ENCODE measurements at regions not wholly inside any gene's neighbourhood (a gene's known extent, or its start where the extent isn't known, plus 50 kb on each side); places are given as distances from the start of the nearest gene placed in this dataset.

GRCh38 chr2:235291461-235291860 lies 202.4 kb upstream of the AGAP1 start:
- Histone ChIP-seq H3K4me1 (ENCODE audit: insufficient read depth) (no peaks in the 10 kb centered on the region), H3K79me2 (no peaks in the 10 kb centered on the region), H2AFZ (no peak overlapping the region), H3K9me2 (replicated peaks; ENCODE audit: insufficient read depth) (no peaks in the 10 kb centered on the region), H3K4me3 (no peak overlapping the region), H3K4me2 (no peak overlapping the region), H4K20me1 (ENCODE audit: insufficient read depth, poor library complexity, severe bottlenecking) (no peaks in the 10 kb centered on the region), H3K27ac (no peak overlapping the region), H3K36me3 (replicated peaks; ENCODE audit: insufficient read depth, low read depth) (no peaks in the 10 kb centered on the region), H3K9me3 (ENCODE audit: low read depth) (no peaks in the 10 kb centered on the region), H3K27me3 (no peaks in the 10 kb centered on the region)
- TF ChIP-seq EZH2phosphoT487 (IDR thresholded peaks at IDR 0.05; ENCODE audit: low read depth, severe bottlenecking, unreplicated experiment), result no peak
- TF ChIP-seq EZH2 (IDR thresholded peaks at IDR 0.05; ENCODE audit: borderline replicate concordance), result no peak
- no peak for TF ChIP-seq CTCF (IDR thresholded peaks at IDR 0.05; ENCODE audit: poor library complexity)
- peak; percentile 20 for DNase-seq (ENCODE audit: low spot score)
- 68% methylated on average over 4 of the region's 4 CpGs for WGBS (ENCODE audit: low lambda C conversion rate, missing lambda C conversion rate)

GRCh38 chr2:235293061-235293460 lies 200.8 kb upstream of the AGAP1 start:
- no peak overlapping the region for H3K4me3 ChIP-seq
- no peak overlapping the region for H3K4me2 ChIP-seq
- H3K27me3 ChIP-seq, result no peaks in the 10 kb centered on the region
- H2AFZ ChIP-seq, result no peak overlapping the region
- no peak for DNase-seq (ENCODE audit: low spot score)
- H3K9me2 ChIP-seq (replicated peaks; ENCODE audit: insufficient read depth), result no peaks in the 10 kb centered on the region
- WGBS (ENCODE audit: low lambda C conversion rate, missing lambda C conversion rate), result 89% methylated on average over 8 of the region's 8 CpGs
- H3K36me3 ChIP-seq (replicated peaks; ENCODE audit: insufficient read depth, low read depth), result no peaks in the 10 kb centered on the region
- TF ChIP-seq EZH2 (IDR thresholded peaks at IDR 0.05; ENCODE audit: borderline replicate concordance) (no peak), EZH2phosphoT487 (IDR thresholded peaks at IDR 0.05; ENCODE audit: low read depth, severe bottlenecking, unreplicated experiment) (no peak), CTCF (IDR thresholded peaks at IDR 0.05; ENCODE audit: poor library complexity) (no peak)
- no peaks in the 10 kb centered on the region for H4K20me1 ChIP-seq (ENCODE audit: insufficient read depth, poor library complexity, severe bottlenecking)
- no peaks in the 10 kb centered on the region for H3K79me2 ChIP-seq
- H3K9me3 ChIP-seq (ENCODE audit: low read depth), result no peaks in the 10 kb centered on the region
- H3K4me1 ChIP-seq (ENCODE audit: insufficient read depth), result no peaks in the 10 kb centered on the region
- H3K27ac ChIP-seq, result no peak overlapping the region

- TF ChIP-seq EZH2 (IDR thresholded peaks at IDR 0.05; ENCODE audit: borderline replicate concordance) (no peak), EZH2phosphoT487 (IDR thresholded peaks at IDR 0.05; ENCODE audit: low read depth, severe bottlenecking, unreplicated experiment) (no peak), CTCF (IDR thresholded peaks at IDR 0.05; ENCODE audit: poor library complexity) (no peak)
- Histone ChIP-seq H3K36me3 (replicated peaks; ENCODE audit: insufficient read depth, low read depth) (no peaks in the 10 kb centered on the region), H3K79me2 (no peaks in the 10 kb centered on the region), H3K4me1 (ENCODE audit: insufficient read depth) (no peaks in the 10 kb centered on the region), H3K4me2 (no peak overlapping the region), H3K4me3 (no peak overlapping the region), H3K9me2 (replicated peaks; ENCODE audit: insufficient read depth) (no peaks in the 10 kb centered on the region), H3K27me3 (no peaks in the 10 kb centered on the region), H2AFZ (no peak overlapping the region), H3K27ac (no peak overlapping the region), H3K9me3 (ENCODE audit: low read depth) (no peaks in the 10 kb centered on the region), H4K20me1 (ENCODE audit: insufficient read depth, poor library complexity, severe bottlenecking) (no peaks in the 10 kb centered on the region)
- WGBS (ENCODE audit: low lambda C conversion rate, missing lambda C conversion rate), result 84% methylated on average over 4 of the region's 4 CpGs
- DNase-seq (ENCODE audit: low spot score), result no peak
Measured at GRCh38 chr2:235295831-235296230, 198.0 kb upstream of the AGAP1 start.

All from hepatocyte (in vitro differentiated cells).